IMR-90 (cell line): ENCODE measurements at regions not wholly inside any gene's neighbourhood (a gene's known extent, or its start where the extent isn't known, plus 50 kb on each side); places are given as distances from the start of the nearest gene placed in this dataset.

Source experiments
- ATAC-seq: fragments of 200-7000 bp; cut with Tn5 transposase; 2 replicates; pipeline ENCODE4 v1.9.1; 2020; ENCODE audit warnings: low read depth, mild to moderate bottlenecking, moderate library complexity
- BruUV-seq: library from RNA; stranded (reverse); fragments of 400-500 nt; replicated peaks from 2 replicates; lab custom pipeline; 2021; lab: Mats Ljungman, UMichigan
- CTCF ChIA-PET: fragments of 300-600 bp; formaldehyde crosslinking; extraction: SDS; loops from one replicate; lab custom pipeline; 2021; ENCODE audit warnings: antibody characterized with exemption; lab: Yijun Ruan, JAX
- POLR2A ChIA-PET: fragments of 300-600 bp; sonication (Branson Sonifier 250); formaldehyde crosslinking; loops from one replicate; lab custom pipeline; 2022; ENCODE audit warnings: antibody characterized with exemption; ENCODE audit not compliant: unreplicated experiment; lab: Charles Lee
- DNase-seq: peaks from one replicate; pipeline ENCODE4 v3.0.0; 2013
- H2AFZ ChIP-seq: replicated peaks from 2 replicates; pipeline ENCODE3; 2013; ENCODE audit warnings: low read length, mild to moderate bottlenecking; ENCODE audit not compliant: poor library complexity
- H2AK5ac ChIP-seq: 2 replicates; pipeline ENCODE4 v1.6.1; 2013; ENCODE audit warnings: low read depth, low read length, inconsistent platforms
- H2AK9ac ChIP-seq: replicated peaks from 2 replicates; pipeline ENCODE3; 2013; ENCODE audit warnings: mild to moderate bottlenecking, low read depth, low read length, moderate library complexity; ENCODE audit not compliant: poor library complexity
- H2BK120ac ChIP-seq: 2 replicates; pipeline ENCODE4 v1.6.1; 2013; ENCODE audit warnings: low read depth, low read length, inconsistent platforms
- H2BK15ac ChIP-seq: 3 replicates; pipeline ENCODE4 v1.6.1; 2013; ENCODE audit warnings: low read depth, low read length, inconsistent platforms
- H2BK20ac ChIP-seq: 2 replicates; pipeline ENCODE4 v1.6.1; 2013; ENCODE audit warnings: low read depth, mild to moderate bottlenecking, inconsistent platforms, low read length, moderate library complexity
- H2BK5ac ChIP-seq: 2 replicates; pipeline ENCODE4 v1.6.1; 2013; ENCODE audit warnings: mild to moderate bottlenecking, low read depth, low read length, inconsistent platforms; ENCODE audit not compliant: poor library complexity, severe bottlenecking
- H3K14ac ChIP-seq: replicated peaks from 2 replicates; pipeline ENCODE4 v1.6.1; 2013; ENCODE audit warnings: low read depth, low read length, inconsistent platforms
- H3K18ac ChIP-seq: 2 replicates; pipeline ENCODE4 v1.6.1; 2013; ENCODE audit warnings: low read depth, low read length, control low read depth
- H3K23ac ChIP-seq: 2 replicates; pipeline ENCODE4 v1.6.1; 2013; ENCODE audit warnings: low read depth, low read length, inconsistent platforms
- H3K27ac ChIP-seq: 2 replicates; pipeline ENCODE4 v1.5.1; 2013; ENCODE audit warnings: mild to moderate bottlenecking, control low read depth, low read length; ENCODE audit not compliant: insufficient read depth
- H3K27me3 ChIP-seq: 2 replicates; pipeline ENCODE4 v1.6.1; 2013; ENCODE audit warnings: low read length; ENCODE audit not compliant: control insufficient read depth, insufficient read depth
- H3K36me3 ChIP-seq: 2 replicates; pipeline ENCODE4 v1.6.1; 2013; ENCODE audit warnings: low read length, mixed read lengths; ENCODE audit not compliant: control insufficient read depth, insufficient read depth
- H3K4ac ChIP-seq: 2 replicates; pipeline ENCODE4 v1.6.1; 2013; ENCODE audit warnings: low read depth, low read length, inconsistent platforms
- H3K4me1 ChIP-seq: 2 replicates; pipeline ENCODE4 v1.6.1; 2013; ENCODE audit warnings: low read length, mixed read lengths; ENCODE audit not compliant: control insufficient read depth, insufficient read depth
- H3K4me2 ChIP-seq: 2 replicates; pipeline ENCODE4 v1.6.1; 2013; ENCODE audit warnings: low read depth, mild to moderate bottlenecking, control low read depth, low read length, moderate library complexity
- H3K4me3 ChIP-seq: 2 replicates; pipeline ENCODE4 v1.5.1; 2013; ENCODE audit warnings: low read depth, mild to moderate bottlenecking, control low read depth, low read length, moderate library complexity; ENCODE audit not compliant: insufficient read depth
- H3K56ac ChIP-seq: 2 replicates; pipeline ENCODE4 v1.6.1; 2013; ENCODE audit warnings: low read length, inconsistent platforms; ENCODE audit not compliant: insufficient read depth; ENCODE audit errors: extremely low read depth
- H3K79me1 ChIP-seq, 2 experiments: 2 replicates each; pipeline ENCODE4 v1.6.1; 2013; ENCODE audit warnings: low read length in 2 of 2, inconsistent platforms in 1 of 2, low read depth in 1 of 2
- H3K9ac ChIP-seq: 2 replicates; pipeline ENCODE4 v1.6.1; 2013; ENCODE audit warnings: low read depth, low read length, control low read depth
- H3K9me1 ChIP-seq: 2 replicates; pipeline ENCODE4 v1.6.1; 2013; ENCODE audit warnings: low read length, inconsistent platforms; ENCODE audit not compliant: insufficient read depth
- H3K9me3 ChIP-seq: 2 replicates; pipeline ENCODE4 v1.6.1; 2013; ENCODE audit warnings: low read length; ENCODE audit not compliant: control insufficient read depth, insufficient read depth
- H4K20me1 ChIP-seq: 2 replicates; pipeline ENCODE4 v1.6.1; 2013; ENCODE audit warnings: low read length, inconsistent platforms; ENCODE audit not compliant: insufficient read depth
- H4K5ac ChIP-seq: 2 replicates; pipeline ENCODE4 v1.6.1; 2013; ENCODE audit warnings: mild to moderate bottlenecking, low read depth, low read length, control low read depth
- H4K8ac ChIP-seq, 2 experiments: 2 replicates each; pipeline ENCODE4 v1.6.1; 2013; ENCODE audit warnings: low read depth in 2 of 2, low read length in 2 of 2, control low read depth in 1 of 2, inconsistent platforms in 1 of 2
- H4K91ac ChIP-seq: 2 replicates; pipeline ENCODE4 v1.6.1; 2013; ENCODE audit warnings: low read depth, low read length, inconsistent platforms; ENCODE audit not compliant: insufficient read depth
- RAD21 ChIP-seq: IDR thresholded peaks from 2 replicates; pipeline ENCODE4 v1.6.1; 2012; ENCODE audit warnings: low read length, improper control_type of control experiment
- WGBS, 2 experiments: methylation state at CpG; one replicate each; pipeline versions ENCODE4 v1.1.5 to v1.1.7; 2013; ENCODE audit warnings: missing lambda C conversion rate in 2 of 2; ENCODE audit not compliant: insufficient read length in 1 of 2; ENCODE audit errors: extremely low coverage in 2 of 2; 5-methylcytosine and 5-hydroxymethylcytosine counted together
- dilution Hi-C: fragments of 300-500 bp; cut with HindIII; formaldehyde crosslinking; loops from one replicate; pipeline ENCODE4 v1.14.3; 2018; ENCODE audit warnings: low sequenced_read_pairs; ENCODE audit not compliant: unreplicated experiment
- in situ Hi-C: fragments of 300-500 bp; cut with MboI; formaldehyde crosslinking; loops from 3 replicates; pipeline ENCODE4 v1.14.3; 2019; ENCODE audit warnings: low sequenced_read_pairs, inconsistent platforms, mixed read lengths
- intact Hi-C: fragments of 100-400 bp; cut with micrococcal nuclease; formaldehyde crosslinking; loops from 2 replicates; pipeline ENCODE4 v1.10.0; 2022

GRCh38 chr13:107497661-107498060 lies 717.7 kb downstream of the LIG4 start:
- Histone ChIP-seq H2BK15ac (no peak overlapping the region), H3K4ac (no peak overlapping the region), H3K9ac (no peak overlapping the region), H3K79me1 (peaks cover 6 to 29% of the 10 kb centered on the region in 2 experiments), H3K14ac (no peak overlapping the region), H3K23ac (no peak overlapping the region), H2BK120ac (no peak overlapping the region), H4K8ac (no peak overlapping the region), H3K36me3 (no peaks in the 10 kb centered on the region), H2AK9ac (no peak overlapping the region), H4K5ac (no peak overlapping the region), H3K4me1 (peaks cover 2% of the 10 kb centered on the region; the same call in 1 of the 2 replicates), H3K56ac (no peak overlapping the region), H4K91ac (no peak overlapping the region), H3K9me1 (no peaks in the 10 kb centered on the region), H2AFZ (no peak overlapping the region), H3K27me3 (no peaks in the 10 kb centered on the region), H3K9me3 (no peaks in the 10 kb centered on the region), H3K18ac (no peak overlapping the region), H3K4me2 (no peak overlapping the region), H3K27ac (no peak overlapping the region), H2BK5ac (no peak overlapping the region), H2BK20ac (no peak overlapping the region), H2AK5ac (no peak overlapping the region), H4K20me1 (no peaks in the 10 kb centered on the region; the same call in 1 of the 2 replicates), H3K4me3 (no peak overlapping the region)
- no CpG with 5 or more reads among the region's 5 CpGs for WGBS, 2 experiments
- dilution Hi-C loops (no loop called here), intact Hi-C loops (no loop called here), in situ Hi-C loops (no loop called here)
- ChIA-PET CTCF (interaction anchor here (0.9 kb wide), 1 partner anchor 9 kb away, joined by 3 read pairs; no protein-coding TSS in a partner anchor), POLR2A (no interaction called here)
- no TSS peak for BruUV-seq
- DNase-seq: no peak
- no peak for ATAC-seq
- TF ChIP-seq RAD21: no peak
